KMS-11 (cell line): ENCODE measurements at regions not wholly inside any gene's neighbourhood (a gene's known extent, or its start where the extent isn't known, plus 50 kb on each side); places are given as distances from the start of the nearest gene placed in this dataset.

Experiments
- H2AFZ ChIP-seq: fragments of 200-600 bp; sonication (generic); 2 replicates; pipeline ENCODE4 v1.6.1; 2016; ENCODE audit warnings: antibody characterized with exemption, mixed run types, low read depth
- H3K27ac ChIP-seq: fragments of 200-600 bp; sonication (generic); 2 replicates; pipeline ENCODE4 v1.6.1; 2016; ENCODE audit warnings: mild to moderate bottlenecking, mixed run types
- H3K27me3 ChIP-seq: fragments of 200-600 bp; sonication (generic); 2 replicates; pipeline ENCODE4 v1.6.1; 2017; ENCODE audit warnings: mild to moderate bottlenecking, low read depth, mixed run types, moderate library complexity; ENCODE audit not compliant: insufficient read depth
- H3K36me3 ChIP-seq: fragments of 200-600 bp; sonication (generic); 2 replicates; pipeline ENCODE4 v1.6.1; 2017; ENCODE audit warnings: mild to moderate bottlenecking, mixed run types; ENCODE audit not compliant: insufficient read depth
- H3K4me1 ChIP-seq: fragments of 200-600 bp; sonication (generic); 2 replicates; pipeline ENCODE4 v1.6.1; 2016; ENCODE audit warnings: mild to moderate bottlenecking, low read depth, mixed run types; ENCODE audit not compliant: poor library complexity, severe bottlenecking
- H3K4me2 ChIP-seq: fragments of 200-600 bp; sonication (generic); 2 replicates; pipeline ENCODE4 v1.7.0; 2016; ENCODE audit warnings: mild to moderate bottlenecking, mixed run types
- H3K4me3 ChIP-seq: fragments of 200-600 bp; sonication (generic); IDR thresholded peaks from 2 replicates; pipeline ENCODE4 v1.6.1; 2017; ENCODE audit warnings: low read depth, low read length, mixed read lengths; ENCODE audit not compliant: insufficient read depth
- H3K79me2 ChIP-seq: fragments of 200-600 bp; sonication (generic); 2 replicates; pipeline ENCODE4 v1.6.1; 2016; ENCODE audit warnings: low read depth, mixed run types; ENCODE audit not compliant: insufficient read depth
- H3K9ac ChIP-seq: fragments of 200-600 bp; sonication (generic); 2 replicates; pipeline ENCODE4 v1.6.1; 2016; ENCODE audit warnings: mild to moderate bottlenecking, mixed run types
- H4K20me1 ChIP-seq: fragments of 200-600 bp; sonication (generic); 2 replicates; pipeline ENCODE4 v1.6.1; 2016; ENCODE audit warnings: mild to moderate bottlenecking, mixed run types; ENCODE audit not compliant: insufficient read depth
- CTCF ChIP-seq: fragments of 200-600 bp; sonication (generic); conservative IDR thresholded peaks from 2 replicates; pipeline ENCODE4 v1.6.1; 2017; ENCODE audit warnings: low read depth, mild to moderate bottlenecking, antibody characterized with exemption, low read length, moderate library complexity, mixed read lengths

- Histone ChIP-seq H3K4me1 (no peaks in the 10 kb centered on the region), H4K20me1 (no peaks in the 10 kb centered on the region), H3K27me3 (no peaks in the 10 kb centered on the region), H2AFZ (no peak overlapping the region), H3K9ac (no peak overlapping the region), H3K79me2 (no peaks in the 10 kb centered on the region), H3K4me3 (no peak overlapping the region), H3K4me2 (no peak overlapping the region), H3K27ac (no peak overlapping the region), H3K36me3 (no peaks in the 10 kb centered on the region)
- no peak for TF ChIP-seq CTCF
Observed at GRCh38 chr21:35617491-35617890, 442.8 kb downstream of the SETD4 start.

- no peak overlapping the region for H2AFZ ChIP-seq
- H3K27ac ChIP-seq: no peak overlapping the region
- no peaks in the 10 kb centered on the region for H3K4me1 ChIP-seq
- no peak overlapping the region for H3K4me3 ChIP-seq
- no peaks in the 10 kb centered on the region for H3K36me3 ChIP-seq
- no peaks in the 10 kb centered on the region for H3K79me2 ChIP-seq
- H3K4me2 ChIP-seq: no peak overlapping the region
- no peaks in the 10 kb centered on the region for H3K27me3 ChIP-seq
- 0 out of 2 replicates have a peak, but pooled peaks have one; percentile 24 for TF ChIP-seq CTCF
- no peaks in the 10 kb centered on the region for H4K20me1 ChIP-seq
- H3K9ac ChIP-seq: no peak overlapping the region
Observed at GRCh38 chr21:35616090-35616489, 444.2 kb downstream of the SETD4 start.

- Histone ChIP-seq H3K79me2 (no peaks in the 10 kb centered on the region), H4K20me1 (no peaks in the 10 kb centered on the region), H2AFZ (no peak overlapping the region), H3K36me3 (no peaks in the 10 kb centered on the region), H3K27ac (no peak overlapping the region), H3K27me3 (no peaks in the 10 kb centered on the region), H3K4me1 (no peaks in the 10 kb centered on the region), H3K4me2 (no peak overlapping the region), H3K9ac (no peak overlapping the region), H3K4me3 (no peak overlapping the region)
- TF ChIP-seq CTCF: no peak
Observed at GRCh38 chr21:35615325-35615724, 445.0 kb downstream of the SETD4 start.

- H3K4me3 ChIP-seq: no peak overlapping the region
- H3K4me2 ChIP-seq: no peak overlapping the region
- no peak overlapping the region for H3K9ac ChIP-seq
- H3K79me2 ChIP-seq: no peaks in the 10 kb centered on the region
- H3K4me1 ChIP-seq: no peaks in the 10 kb centered on the region
- TF ChIP-seq CTCF: no peak
- no peak overlapping the region for H2AFZ ChIP-seq
- H3K36me3 ChIP-seq: no peaks in the 10 kb centered on the region
- H3K27ac ChIP-seq: no peak overlapping the region
- no peaks in the 10 kb centered on the region for H3K27me3 ChIP-seq
- H4K20me1 ChIP-seq: no peaks in the 10 kb centered on the region
Observed at GRCh38 chr21:35614396-35614921, 445.9 kb downstream of the SETD4 start.
